ENCODE measurements at regions not wholly inside any gene's neighbourhood (a gene's known extent, or its start where the extent isn't known, plus 50 kb on each side); places are given as distances from the start of the nearest gene placed in this dataset.

DNA sequence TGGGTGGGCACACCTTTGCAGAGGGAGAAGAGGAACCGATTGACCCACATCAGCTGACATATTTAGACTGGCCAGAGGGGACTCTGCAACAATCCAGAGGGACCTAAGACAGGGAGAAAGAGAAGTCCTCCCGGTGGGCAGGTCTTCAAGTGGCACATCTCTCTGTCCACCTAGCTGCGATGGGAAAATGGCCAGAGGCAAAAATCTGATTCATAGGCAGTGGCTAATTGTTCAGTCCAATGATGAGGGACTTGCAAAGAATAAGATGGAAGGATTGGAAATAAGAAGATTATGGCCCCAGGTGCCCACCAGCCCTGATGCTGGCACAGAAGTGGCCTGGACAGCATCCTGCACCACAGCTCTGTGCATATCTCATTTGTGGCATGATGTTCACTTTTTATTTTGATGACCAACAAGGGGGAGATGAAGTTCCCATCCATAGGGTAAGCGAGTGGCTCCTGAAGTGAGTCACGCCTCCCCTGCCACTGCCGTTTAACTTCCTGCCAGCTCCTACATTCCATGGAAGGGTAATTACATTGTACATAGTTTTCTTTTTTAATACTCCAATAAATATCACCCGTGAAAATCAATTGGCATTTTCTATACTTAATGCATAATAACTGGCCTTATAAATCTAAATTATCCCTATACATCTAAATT is 659.6 kb downstream of the MATN1 start:
- DNase-seq = no peak

DNA sequence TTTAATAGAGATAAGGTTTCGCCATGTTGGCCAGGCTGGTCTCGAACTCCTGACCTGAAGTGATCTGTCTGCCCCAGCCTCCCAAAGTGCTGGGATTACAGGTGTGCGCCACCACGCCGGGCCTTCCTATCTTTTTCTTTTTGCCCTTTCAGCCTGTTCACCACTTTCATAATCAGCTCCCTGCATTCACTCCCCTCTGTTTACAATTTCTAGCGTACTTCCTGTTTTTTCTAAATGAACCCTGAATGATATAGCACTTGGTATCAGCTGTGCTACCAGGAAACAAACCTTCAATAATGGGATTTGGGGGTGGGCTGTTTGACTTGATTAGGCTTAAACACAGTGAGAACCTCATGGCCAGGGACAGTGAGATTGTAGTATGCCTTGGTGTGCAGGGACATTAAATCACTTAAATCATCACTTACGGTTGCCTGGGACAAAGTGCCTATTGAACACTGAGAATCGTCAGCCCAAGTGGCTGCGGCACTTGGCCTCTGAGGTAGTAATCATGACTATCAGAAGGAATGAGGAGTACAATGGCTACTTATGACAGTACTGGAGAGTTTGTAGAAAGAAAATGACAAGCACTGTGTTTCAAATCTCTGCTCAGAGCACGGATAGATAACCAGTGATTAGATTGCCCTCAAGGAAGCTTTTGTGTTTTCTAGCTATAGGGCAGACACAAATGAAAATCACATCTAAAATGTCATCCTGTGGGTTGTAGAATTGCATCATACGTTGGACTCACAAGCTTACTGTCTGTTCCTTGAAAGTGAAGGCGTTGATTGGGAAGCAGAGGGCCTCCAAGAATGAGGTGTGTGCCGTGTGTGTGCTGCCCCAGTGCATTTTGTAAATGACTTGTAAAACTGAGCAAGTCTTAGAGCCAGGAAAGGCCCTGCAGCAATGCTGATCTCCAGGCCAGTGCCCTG is 661.8 kb downstream of the MATN1 start:
- DNase-seq = no peak

DNA sequence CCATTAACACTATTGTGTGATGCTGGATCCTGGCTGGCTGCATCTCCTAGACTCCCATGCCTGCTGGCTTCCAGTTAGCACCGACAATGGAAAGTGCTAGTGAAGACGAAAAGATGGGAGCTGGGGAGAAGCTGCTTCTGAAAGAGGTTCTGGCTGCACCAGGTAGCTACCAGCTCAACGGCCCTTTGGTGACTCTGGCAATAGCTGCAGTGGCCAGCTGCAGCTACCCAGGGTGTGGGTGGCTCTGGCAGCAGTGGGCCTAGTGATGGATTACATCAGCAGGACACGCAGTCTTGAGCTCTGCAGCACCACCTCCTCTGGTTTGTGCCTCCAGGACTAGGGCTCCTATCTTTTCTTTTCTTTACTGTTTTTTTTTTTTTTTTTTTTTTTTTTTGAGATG is 662.6 kb downstream of the MATN1 start:
- DNase-seq = no peak

- no peak for DNase-seq
Measured at GRCh38 chr1:30058970-30059369, 664.4 kb downstream of the MATN1 start.

GRCh38 chr1:30054126-30054525 is 669.3 kb downstream of the MATN1 start:
- DNase-seq = no peak

- DNase-seq = no peak
Measured at GRCh38 chr1:30052178-30052577, 671.2 kb downstream of the MATN1 start.

DNA sequence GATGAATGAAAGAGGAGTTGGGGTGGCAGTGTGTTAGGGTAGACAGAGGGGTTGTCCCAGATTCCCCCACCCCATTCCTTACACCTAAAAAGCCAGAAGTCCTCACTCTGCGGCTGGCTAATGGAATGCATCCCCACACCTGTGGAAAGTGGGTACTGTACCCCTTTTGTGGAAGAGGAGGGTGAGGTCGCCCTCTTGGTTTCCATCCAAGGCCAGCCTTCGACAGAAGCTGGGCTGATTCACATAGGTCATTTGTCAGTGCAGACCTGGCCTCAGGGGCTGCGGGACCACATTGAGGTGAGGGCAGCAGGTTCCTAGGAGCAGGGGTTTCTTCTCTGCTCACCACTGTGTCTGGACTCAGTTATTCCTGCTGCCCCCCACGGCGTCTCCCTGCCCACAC is 671.6 kb downstream of the MATN1 start:
- DNase-seq = no peak

GRCh38 chr1:30049748-30050296 is 673.6 kb downstream of the MATN1 start:
- DNase-seq = no peak

DNA sequence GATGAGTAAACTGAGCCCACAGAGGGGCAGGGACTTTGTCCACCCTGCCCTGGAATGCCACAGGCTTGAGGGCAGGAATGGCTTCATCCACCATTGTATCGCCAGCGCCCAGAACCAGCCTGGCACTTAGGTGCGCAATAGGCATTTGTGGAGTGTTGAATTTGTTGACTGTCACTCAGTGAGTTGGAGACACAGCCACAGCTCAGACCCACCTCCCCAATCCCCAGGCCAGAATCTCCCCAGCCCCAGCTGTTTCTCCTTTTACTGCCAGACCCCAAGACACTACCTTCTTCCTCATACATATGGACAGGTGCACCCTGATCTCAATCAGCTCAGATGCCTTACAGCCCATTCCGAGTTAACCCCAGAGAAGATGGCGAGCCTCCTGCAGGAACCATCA is 674.5 kb downstream of the MATN1 start:
- no peak for DNase-seq

GRCh38 chr1:30047576-30047975 is 675.8 kb downstream of the MATN1 start:
- no peak for DNase-seq

DNA sequence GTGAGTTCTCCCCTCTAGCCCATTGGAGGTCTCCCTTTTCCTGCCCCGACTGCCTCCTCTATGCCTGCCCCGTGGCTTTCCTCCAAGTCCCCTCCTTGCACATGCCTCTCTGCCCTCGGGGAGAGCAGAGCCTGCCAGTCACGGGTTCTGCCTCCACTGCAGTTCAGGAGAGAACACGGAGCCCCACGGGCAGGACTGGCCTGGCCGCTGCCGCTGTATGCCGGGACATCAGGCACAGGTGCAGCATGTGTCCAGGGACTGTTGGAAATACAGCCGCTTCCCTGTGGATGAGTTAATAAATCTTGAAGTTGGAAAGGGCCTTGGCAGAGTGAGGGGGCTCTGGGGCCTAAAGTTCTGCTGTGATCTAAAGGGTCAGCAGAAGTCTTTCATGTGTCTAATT is 676.6 kb downstream of the MATN1 start:
- no peak for DNase-seq

- DNase-seq = no peak
Measured at GRCh38 chr1:30045304-30046090, 677.9 kb downstream of the MATN1 start.

DNA sequence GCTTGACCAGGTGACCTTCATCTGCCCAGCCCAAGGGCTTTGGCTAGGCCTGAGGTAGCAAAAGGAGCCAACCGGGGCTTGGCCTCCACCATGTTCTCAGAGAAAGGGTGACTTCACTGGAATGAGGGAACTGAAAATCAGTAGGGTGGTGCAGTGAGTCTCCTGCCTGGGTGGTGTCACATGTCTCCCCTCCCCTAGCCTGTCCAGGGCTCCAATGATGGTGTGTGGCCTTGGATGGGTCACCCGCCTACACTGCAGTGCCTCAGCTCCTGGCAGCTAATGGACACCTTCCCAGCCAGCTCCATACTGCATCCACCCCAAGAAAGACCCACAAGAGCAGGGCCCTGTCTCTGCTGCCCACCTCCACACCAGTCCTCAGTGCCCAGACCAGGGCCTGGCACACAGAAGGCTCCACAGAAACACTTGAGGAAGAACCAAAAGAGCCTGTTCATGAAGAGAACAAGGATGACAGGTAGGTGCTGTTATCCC is 678.7 kb downstream of the MATN1 start:
- no peak for DNase-seq

DNA sequence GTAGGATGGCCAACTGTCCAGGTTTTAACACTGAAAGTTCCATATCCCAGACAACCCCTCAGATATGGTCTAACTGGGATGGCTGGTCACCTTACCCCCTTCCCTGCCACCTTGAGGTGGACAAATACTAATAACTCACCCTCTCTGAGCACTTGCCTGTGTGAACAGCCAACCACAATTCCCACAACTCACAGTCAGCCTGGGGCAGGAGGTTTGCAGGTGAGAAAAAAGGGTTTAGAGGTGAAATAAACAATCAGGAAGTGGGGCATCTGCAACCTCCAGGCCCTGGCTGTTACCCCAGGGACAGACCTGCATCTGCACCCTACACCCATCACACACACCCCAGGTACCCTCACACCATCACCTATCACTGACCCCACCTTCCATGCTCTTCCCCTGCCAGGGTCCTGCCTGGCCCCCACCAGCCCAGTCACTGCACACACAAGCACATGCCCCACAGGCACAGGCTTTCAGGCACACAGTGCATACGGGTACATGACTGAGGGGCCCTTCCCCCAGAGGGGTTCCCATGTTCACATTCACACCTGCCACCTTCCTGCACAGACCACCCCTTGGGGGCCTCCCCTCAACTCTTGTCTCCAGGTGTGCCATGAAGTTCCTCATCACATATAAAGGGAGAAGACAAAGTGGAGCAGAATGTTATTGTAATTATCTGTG is 679.5 kb downstream of the MATN1 start:
- no peak for DNase-seq

GRCh38 chr1:30043256-30043655 is 680.1 kb downstream of the MATN1 start:
- no peak for DNase-seq

DNA sequence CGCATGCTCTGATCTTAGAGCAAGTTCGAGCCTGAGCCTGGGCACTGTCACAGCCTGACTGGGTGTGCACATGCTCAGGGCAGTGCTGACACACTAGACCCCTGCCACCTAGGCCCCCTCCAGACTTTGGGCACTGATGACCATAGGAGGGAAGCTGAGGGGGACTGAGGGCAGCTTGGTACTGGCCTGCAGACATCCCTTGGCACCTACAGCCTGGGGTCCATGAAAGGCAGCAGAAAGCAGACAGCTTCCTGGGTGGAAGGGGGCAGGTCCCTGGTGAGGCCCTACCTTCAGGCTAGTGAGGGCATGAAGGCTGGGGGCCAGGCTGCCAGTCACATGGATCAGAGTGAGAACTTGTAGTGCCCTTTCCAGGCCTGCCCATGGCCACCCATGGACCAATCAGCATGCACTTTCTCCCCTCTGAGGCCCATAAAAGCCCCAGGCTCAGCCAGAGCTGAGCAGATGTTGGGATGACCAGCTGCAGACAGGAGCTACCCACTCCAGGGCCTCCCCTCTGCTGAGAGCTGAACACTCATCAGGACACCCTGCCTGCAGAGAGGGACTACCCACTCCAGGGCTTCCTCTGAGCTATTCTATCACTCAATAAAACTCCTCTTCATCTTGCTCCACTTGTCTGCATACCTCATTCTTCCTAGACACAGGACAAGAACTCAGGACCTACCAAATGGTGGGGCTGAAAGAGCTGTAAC is 680.8 kb downstream of the MATN1 start:
- no peak for DNase-seq

DNA sequence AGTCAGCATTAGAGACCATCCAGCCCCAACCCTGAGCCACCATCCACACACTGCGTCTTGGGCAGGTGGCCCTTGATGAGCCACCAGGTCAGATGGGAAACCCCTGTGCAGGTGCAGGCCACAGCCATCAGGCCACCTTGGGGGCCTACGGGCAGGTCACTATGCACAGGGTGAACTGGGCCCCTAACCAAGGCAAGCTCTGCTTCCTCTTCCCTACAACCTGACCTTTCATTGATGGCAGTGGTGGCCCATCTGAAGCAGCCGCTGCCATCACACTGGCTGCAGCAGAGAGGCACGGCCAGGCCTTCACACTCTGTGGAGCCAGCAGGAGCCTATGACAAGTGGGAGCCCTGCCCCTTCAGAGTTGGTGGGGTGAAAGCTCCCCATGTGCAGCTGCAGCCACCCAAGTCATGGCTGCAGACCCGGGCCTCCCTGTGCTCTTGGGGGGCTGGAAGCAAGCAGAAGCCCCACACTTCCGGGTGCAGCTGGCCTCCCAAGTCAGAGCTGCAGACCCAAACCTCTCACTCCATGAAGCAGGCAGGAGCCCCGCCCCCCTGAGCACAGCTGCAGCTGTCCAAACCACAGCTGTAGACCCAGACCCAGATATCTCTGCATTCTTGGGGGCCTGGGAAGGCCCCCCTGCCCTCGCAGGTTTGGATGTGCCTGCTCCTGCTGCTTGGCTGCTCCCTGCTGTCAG is 681.5 kb downstream of the MATN1 start:
- no peak for DNase-seq

GRCh38 chr1:30040081-30041019 is 683.0 kb downstream of the MATN1 start:
- no peak for DNase-seq

- no peak for DNase-seq
Measured at GRCh38 chr1:30039354-30040080, 683.9 kb downstream of the MATN1 start.
